Lung (tissue), 11 donors: ENCODE measurements at regions not wholly inside any gene's neighbourhood (a gene's known extent, or its start where the extent isn't known, plus 50 kb on each side); places are given as distances from the start of the nearest gene placed in this dataset.

Experiments used
- ATAC-seq: fragments of 200-7000 bp; cut with Tn5 transposase; one replicate; pipeline ENCODE4 v1.9.1; 2020; ENCODE audit warnings: moderate number of reproducible peaks; ENCODE audit not compliant: insufficient read depth, low FRiP score
- DNase-seq, 3 donors: peaks; one replicate each; pipeline ENCODE4 v3.0.0-alpha.2; 2013 to 2017
- H3K27ac ChIP-seq, 2 donors: one replicate each; pipeline ENCODE4 v1.5.1; 2013; ENCODE audit warnings: mild to moderate bottlenecking in 2 of 2, moderate library complexity in 2 of 2, control low read depth in 1 of 2, inconsistent platforms in 1 of 2, low read depth in 1 of 2, low read length in 1 of 2
- H3K27me3 ChIP-seq, 3 donors: one replicate each; pipeline ENCODE4 v1.5.1; 2013; ENCODE audit warnings: low read length in 2 of 3; ENCODE audit not compliant: control insufficient read depth in 3 of 3, insufficient read depth in 3 of 3
- H3K36me3 ChIP-seq, 4 donors: one replicate each; pipeline ENCODE4 v1.5.1; 2013; ENCODE audit warnings: low read length in 4 of 4, mild to moderate bottlenecking in 1 of 4, moderate library complexity in 1 of 4; ENCODE audit not compliant: control insufficient read depth in 4 of 4, insufficient read depth in 4 of 4
- H3K4me1 ChIP-seq, 5 donors: one replicate each; pipeline ENCODE4 v1.5.1; 2013; ENCODE audit warnings: low read length in 5 of 5, mild to moderate bottlenecking in 2 of 5, moderate library complexity in 1 of 5; ENCODE audit not compliant: control insufficient read depth in 5 of 5, insufficient read depth in 5 of 5
- H3K4me3 ChIP-seq: one replicate; pipeline ENCODE4 v1.5.1; 2013; ENCODE audit warnings: mild to moderate bottlenecking, control low read depth, moderate library complexity
- H3K9ac ChIP-seq, 2 donors: one replicate each; pipeline ENCODE4 v1.5.1; 2013; ENCODE audit warnings: low read length in 2 of 2, control low read depth in 1 of 2; ENCODE audit not compliant: insufficient read depth in 1 of 2
- H3K9me3 ChIP-seq, 4 donors: one replicate each; pipeline ENCODE4 v1.5.1; 2013; ENCODE audit warnings: low read length in 3 of 4, mild to moderate bottlenecking in 1 of 4, moderate library complexity in 1 of 4; ENCODE audit not compliant: control insufficient read depth in 4 of 4, insufficient read depth in 3 of 4
- CTCF ChIP-seq: IDR thresholded peaks from 2 replicates; pipeline ENCODE4 v1.5.1; 2012; ENCODE audit warnings: mild to moderate bottlenecking; ENCODE audit errors: control extremely low read depth, extremely low read depth
- WGBS, 2 donors: extraction: QIAGEN DNeasy Blood & Tissue Kit; methylation state at CpG; one replicate each; pipeline ENCODE4 v1.1.7; 2013; 5-methylcytosine and 5-hydroxymethylcytosine counted together
- donor health status: control.
- donor health status: control.
- donor health status: Bipolar disorder and iron deficiency.
- donor health status: healthy.
- donor health status: DM: yes; HTN: yes; CAD: no.

- Histone ChIP-seq H3K9me3 (peaks cover 0 to 3% (median 1%) of the 10 kb centered on the region in 4 donors), H3K4me3 (no peak overlapping the region), H3K36me3 (no peaks in the 10 kb centered on the region), H3K27me3 (no peaks in the 10 kb centered on the region), H3K4me1 (peaks cover 0 to 6% (median 0%) of the 10 kb centered on the region in 5 donors), H3K27ac (no peak overlapping the region), H3K9ac (no peak overlapping the region)
- 88 to 90% methylated on average over 3 of the region's 3 CpGs for WGBS, 2 donors
- no peak for TF ChIP-seq CTCF
- ATAC-seq (no peak), DNase-seq (no peak)
These were observed 225.4 kb upstream of the HS3ST3A1 start for GRCh38 chr17:13827118-13827517.

GRCh38 chr17:13833921-13834320 lies 232.2 kb upstream of the HS3ST3A1 start:
- Histone ChIP-seq H3K9ac (no peak overlapping the region), H3K9me3 (peaks cover 0 to 1% (median 0%) of the 10 kb centered on the region in 4 donors), H3K27me3 (no peaks in the 10 kb centered on the region), H3K4me3 (no peak overlapping the region), H3K27ac (no peak overlapping the region), H3K36me3 (no peaks in the 10 kb centered on the region), H3K4me1 (no peaks in the 10 kb centered on the region)
- no peak for ATAC-seq
- 82 to 84% methylated on average over 2 of the region's 2 CpGs for WGBS, 2 donors
- no peak for DNase-seq
- no peak for TF ChIP-seq CTCF

DNA sequence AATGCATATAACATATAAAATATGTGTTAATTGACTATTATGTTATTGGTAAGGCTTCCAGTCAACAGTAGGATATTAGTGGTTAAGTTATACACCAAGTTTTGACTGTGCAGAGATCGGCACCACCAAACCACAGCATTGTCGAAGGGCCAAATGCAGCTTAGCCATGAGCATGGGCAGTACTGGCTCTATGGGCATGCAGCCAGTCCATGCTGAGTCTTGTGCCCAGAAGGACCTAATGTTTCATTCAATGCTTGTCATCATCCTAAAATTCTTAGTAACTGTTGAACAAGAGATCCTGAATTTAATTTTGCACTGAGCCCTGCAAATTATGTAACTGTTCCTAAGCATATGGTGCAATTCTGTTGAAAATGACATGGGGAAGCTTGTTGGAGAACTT lies 233.4 kb upstream of the HS3ST3A1 start:
- Histone ChIP-seq H3K9me3 (peaks cover 0 to 1% (median 0%) of the 10 kb centered on the region in 4 donors), H3K27ac (no peak overlapping the region), H3K4me3 (no peak overlapping the region), H3K27me3 (no peaks in the 10 kb centered on the region), H3K4me1 (no peaks in the 10 kb centered on the region), H3K36me3 (no peaks in the 10 kb centered on the region), H3K9ac (no peak overlapping the region)
- no peak for ATAC-seq
- no peak for DNase-seq
- WGBS, 2 donors: 93 to 95% methylated on average over 2 of the region's 2 CpGs
- TF ChIP-seq CTCF: no peak

- Histone ChIP-seq H3K4me3 (no peak overlapping the region), H3K27me3 (no peaks in the 10 kb centered on the region), H3K4me1 (no peaks in the 10 kb centered on the region), H3K9me3 (peaks cover 0 to 1% (median 0%) of the 10 kb centered on the region in 4 donors), H3K27ac (no peak overlapping the region), H3K36me3 (no peaks in the 10 kb centered on the region), H3K9ac (no peak overlapping the region)
- ATAC-seq (no peak), DNase-seq (no peak)
- WGBS, 2 donors: 93 to 96% methylated on average over 12 of the region's 12 CpGs
- TF ChIP-seq CTCF: no peak
These were observed 231.9 kb upstream of the COX10 start for GRCh38 chr17:13837417-13837816.
